Superior temporal gyrus (tissue), 1 donor: ENCODE measurements at regions not wholly inside any gene's neighbourhood (a gene's known extent, or its start where the extent isn't known, plus 50 kb on each side); places are given as distances from the start of the nearest gene placed in this dataset.
"Not testable (repeated sequence)": the region's sequence is repeated elsewhere in the genome, so short reads cannot be mapped to it uniquely, and the experiment has no call there.

ENCODE experiments used
- DNase-seq: peaks from one replicate; pipeline ENCODE4 v3.0.0-alpha.2; 2016; ENCODE audit errors: extremely low spot score

DNA sequence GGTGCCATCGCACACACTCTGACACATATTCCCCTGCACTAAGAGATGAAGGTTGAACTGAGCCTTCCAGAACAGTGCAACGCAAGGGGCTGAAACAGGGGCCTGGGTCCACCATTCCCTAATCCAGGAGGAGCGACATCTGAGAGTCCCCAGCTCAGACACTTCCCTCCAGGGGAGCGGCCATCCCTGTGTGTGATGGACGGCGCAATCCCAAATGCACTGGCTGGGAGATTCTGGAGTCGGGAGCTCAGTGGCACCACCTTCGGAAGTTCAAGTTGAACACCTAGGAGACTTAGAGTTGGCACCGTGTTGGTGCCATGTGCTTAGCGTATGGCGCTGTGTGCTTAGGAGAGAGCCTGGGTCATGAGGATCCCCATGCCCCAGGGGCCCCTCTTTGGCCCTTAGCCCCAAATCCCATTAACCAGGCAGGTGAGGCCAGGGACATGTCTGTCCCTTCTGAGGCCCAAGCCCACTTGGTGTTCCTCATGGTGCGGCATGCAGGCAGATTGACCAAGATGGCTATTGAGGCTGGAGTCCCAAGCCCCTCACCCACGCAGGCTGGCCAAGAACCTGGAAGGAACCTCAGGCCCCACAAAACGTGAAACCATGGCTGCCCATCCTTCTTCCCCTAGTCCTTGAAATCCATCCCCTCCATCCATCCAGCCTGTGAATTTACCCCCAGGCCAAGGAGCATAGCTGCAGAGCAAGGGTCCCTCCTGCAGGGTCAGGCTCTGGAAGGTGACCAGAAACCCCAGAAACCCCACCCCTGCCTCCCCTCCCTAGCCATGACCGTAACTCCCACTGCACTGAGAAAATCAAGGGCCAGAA is 114.1 kb upstream of the OTOS start:
- no peak for DNase-seq

- no peak for DNase-seq
Measured at GRCh38 chr2:240255165-240255491, 114.7 kb upstream of the OTOS start.

GRCh38 chr2:240255811-240256703 is 115.6 kb upstream of the OTOS start:
- DNase-seq = no peak

GRCh38 chr2:240256704-240257637 is 116.5 kb upstream of the OTOS start:
- DNase-seq = no peak

GRCh38 chr2:240257940-240258580 is 117.6 kb upstream of the OTOS start:
- DNase-seq = no peak

DNA sequence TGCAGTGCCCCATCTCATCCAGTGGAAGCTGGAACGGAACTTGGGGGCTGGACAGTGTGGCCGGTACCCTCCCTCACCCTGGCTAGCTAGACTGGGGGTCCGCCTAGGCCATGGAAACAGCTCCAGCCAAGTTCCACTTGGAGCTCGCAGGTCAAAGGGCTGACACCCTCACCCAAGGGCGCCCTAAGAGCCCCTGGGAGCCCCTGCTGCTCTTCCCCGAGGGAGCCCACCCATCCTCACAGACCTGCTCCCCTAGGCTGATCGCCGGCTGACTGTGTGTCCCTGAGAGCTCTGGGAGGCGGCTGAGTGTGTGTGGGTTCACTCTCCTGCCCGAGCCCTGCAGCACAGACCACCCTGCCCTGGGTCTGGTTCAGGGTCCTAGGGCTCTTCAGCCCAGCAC is 118.2 kb upstream of the OTOS start:
- DNase-seq = no peak

- no peak for DNase-seq
Measured at GRCh38 chr2:240259201-240259923, 118.9 kb upstream of the OTOS start.

- DNase-seq = no peak
Measured at GRCh38 chr2:240259924-240260529, 119.6 kb upstream of the OTOS start.

GRCh38 chr2:240260664-240261063 is 120.2 kb upstream of the OTOS start:
- no peak for DNase-seq

GRCh38 chr2:240262578-240262977 is 122.1 kb upstream of the OTOS start:
- not testable (repeated sequence) for DNase-seq

DNA sequence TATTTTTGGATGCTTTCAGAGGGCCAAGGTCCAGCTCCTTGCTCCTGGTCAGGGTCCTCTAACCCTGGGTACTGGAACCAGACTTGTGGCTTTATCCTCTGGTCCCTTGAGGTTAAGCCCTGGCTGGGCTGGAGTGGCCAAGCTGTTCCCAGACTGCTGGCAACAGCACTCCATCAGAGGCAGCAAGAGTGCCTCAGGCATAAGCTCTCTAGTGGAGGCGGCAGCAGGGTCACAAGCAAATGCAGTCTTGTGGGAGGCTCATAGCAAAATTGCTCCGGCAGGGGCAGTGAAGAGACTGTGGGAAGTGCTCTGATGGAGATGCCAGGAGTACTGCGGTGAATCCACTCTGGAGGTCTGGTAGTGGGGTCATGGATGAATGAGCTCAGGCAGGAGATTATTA is 128.9 kb upstream of the OTOS start:
- DNase-seq = no peak

GRCh38 chr2:240269886-240270285 is 129.4 kb upstream of the OTOS start:
- no peak for DNase-seq

GRCh38 chr2:240271716-240272341 is 131.4 kb upstream of the OTOS start:
- no peak for DNase-seq

DNA sequence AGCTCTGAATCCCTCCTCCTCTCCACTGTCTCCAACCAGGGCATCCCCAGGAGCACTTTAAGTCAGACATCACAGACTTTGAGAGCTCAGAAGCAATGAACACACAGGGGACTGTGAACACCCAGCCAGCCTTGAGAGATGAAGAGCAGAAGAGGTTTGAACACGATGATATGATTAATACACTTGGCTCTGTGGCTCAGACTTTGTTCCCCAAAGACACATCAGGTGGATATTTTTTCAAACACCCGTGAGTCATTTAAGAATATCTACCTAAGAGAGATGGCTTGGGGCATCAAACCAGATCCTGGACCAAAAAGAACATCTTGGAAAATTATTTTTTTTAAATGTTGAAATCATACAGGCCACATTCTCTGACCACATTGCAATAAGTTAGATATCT is 134.9 kb upstream of the OTOS start:
- no peak for DNase-seq

DNA sequence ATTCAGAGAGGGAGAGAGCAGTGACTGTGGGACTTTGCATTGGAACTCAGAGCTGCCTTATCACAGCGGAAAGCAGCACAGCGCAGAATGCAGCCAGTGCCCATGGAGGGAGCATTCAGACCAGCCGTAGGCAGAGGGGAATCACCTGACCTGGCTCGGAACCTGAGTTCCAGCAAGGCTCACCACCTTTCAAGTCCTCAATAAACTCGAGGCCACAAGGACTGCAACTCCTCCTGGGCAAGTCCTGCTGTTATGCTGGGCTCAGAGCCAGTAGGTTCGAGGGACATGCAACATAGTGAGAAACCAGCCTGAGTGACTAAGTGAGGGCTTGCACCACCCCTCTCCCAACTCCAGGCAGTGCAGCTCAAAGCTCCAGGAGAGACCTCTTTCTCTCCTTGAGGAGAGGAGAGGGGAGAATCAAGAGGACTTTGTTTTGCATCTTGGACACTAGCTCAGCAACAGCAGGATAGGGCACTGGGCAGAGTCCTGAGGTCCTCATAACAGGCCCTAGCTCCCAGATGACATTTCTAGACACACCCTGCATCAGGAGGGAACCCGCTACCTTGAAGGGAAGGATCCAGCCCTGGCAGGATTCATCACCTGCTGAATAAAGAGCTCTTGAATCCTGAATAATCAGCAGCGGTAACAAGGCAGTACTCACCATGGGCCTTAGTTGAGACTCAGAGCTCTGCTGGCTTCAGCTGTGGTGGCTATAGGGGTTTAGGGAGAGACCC is 136.8 kb upstream of the OTOS start:
- no peak for DNase-seq

DNA sequence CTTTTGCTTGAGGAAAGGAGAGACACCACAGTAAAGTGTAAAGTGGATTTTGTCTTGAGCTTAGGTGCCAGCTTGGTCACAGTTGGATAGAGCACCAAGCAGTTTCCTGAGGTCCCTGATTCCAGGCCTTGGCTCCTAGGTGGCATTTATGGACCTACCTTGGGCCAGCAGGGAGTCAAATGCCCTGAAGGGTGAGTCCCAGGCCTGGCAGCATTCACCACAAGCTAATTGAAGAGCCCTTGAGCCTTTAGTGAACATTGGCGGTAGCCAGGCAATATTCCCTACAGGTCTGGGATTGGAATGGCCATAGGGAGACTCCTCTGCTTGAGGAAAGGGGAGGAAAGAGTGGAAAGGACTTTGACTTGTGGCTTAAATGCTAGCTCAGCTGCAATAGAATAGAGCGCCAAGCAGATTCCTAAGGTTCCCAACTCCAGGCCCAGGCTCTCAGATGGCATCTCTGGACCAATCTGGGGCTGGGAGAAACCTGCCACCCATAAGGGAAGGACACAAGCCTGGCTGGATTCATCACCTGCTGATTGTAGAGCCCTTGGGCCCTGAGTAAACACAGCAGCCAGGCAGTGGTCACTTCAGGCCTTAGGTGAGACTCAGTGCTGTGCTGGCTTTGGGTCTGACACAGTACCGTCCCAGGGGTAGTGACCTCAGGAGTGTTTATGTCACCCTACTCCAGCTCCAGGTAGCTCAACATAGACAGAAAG is 137.5 kb upstream of the OTOS start:
- DNase-seq = no peak

- no peak for DNase-seq
Measured at GRCh38 chr2:240278661-240279060, 138.2 kb upstream of the OTOS start.

DNA sequence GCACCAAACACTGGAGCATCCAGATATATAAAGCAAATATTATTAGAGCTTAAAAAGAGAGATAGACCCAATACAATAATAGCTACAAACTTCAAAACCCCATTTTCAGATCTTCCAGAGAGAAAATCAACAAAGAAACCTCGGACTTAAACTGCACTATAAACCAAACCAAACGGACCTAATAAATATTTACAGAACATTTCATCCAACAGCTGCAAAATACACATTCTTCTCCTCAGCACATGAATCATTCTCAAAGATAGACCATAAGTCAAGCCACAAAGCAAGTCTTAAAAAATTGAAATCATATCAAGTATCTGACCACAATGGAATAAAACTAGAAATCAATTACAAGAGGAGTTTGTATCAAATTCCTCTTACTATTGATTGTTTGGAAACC is 140.2 kb upstream of the OTOS start:
- DNase-seq = no peak
